GM23338 (cell line): ENCODE measurements at regions not wholly inside any gene's neighbourhood (a gene's known extent, or its start where the extent isn't known, plus 50 kb on each side); places are given as distances from the start of the nearest gene placed in this dataset.

Source experiments
- ATAC-seq: fragments of 200-7000 bp; cut with Tn5 transposase; 3 replicates; pipeline ENCODE4 v1.9.1; 2020
- DNase-seq: peaks from one replicate; pipeline ENCODE4 v3.0.0-alpha.2; 2015; ENCODE audit warnings: low spot score
- H2AFZ ChIP-seq: fragments of 200-600 bp; sonication (generic); 2 replicates; pipeline ENCODE4 v1.8.0; 2016; ENCODE audit warnings: antibody characterized with exemption, mild to moderate bottlenecking, moderate library complexity
- H3F3A ChIP-seq: fragments of 200-600 bp; sonication (generic); replicated peaks from 2 replicates; pipeline ENCODE4 v1.8.0; 2017; ENCODE audit warnings: antibody characterized with exemption, mixed run types, low read depth
- H3K27ac ChIP-seq: fragments of 200-600 bp; sonication (generic); 2 replicates; pipeline ENCODE4 v1.6.1; 2016; ENCODE audit warnings: low read depth
- H3K27me3 ChIP-seq: fragments of 200-600 bp; sonication (generic); 2 replicates; pipeline ENCODE4 v1.8.0; 2016; ENCODE audit warnings: mild to moderate bottlenecking, mixed run types, moderate library complexity; ENCODE audit not compliant: insufficient read depth
- H3K36me3 ChIP-seq: fragments of 200-600 bp; sonication (generic); 2 replicates; pipeline ENCODE4 v1.8.0; 2016; ENCODE audit warnings: mild to moderate bottlenecking; ENCODE audit not compliant: insufficient read depth
- H3K4me1 ChIP-seq: fragments of 200-600 bp; sonication (generic); 2 replicates; pipeline ENCODE4 v1.8.0; 2016; ENCODE audit warnings: mild to moderate bottlenecking, moderate library complexity; ENCODE audit not compliant: insufficient read depth
- H3K4me2 ChIP-seq: fragments of 200-600 bp; sonication (generic); 2 replicates; pipeline ENCODE4 v1.7.1; 2017; ENCODE audit warnings: mixed run types
- H3K4me3 ChIP-seq: fragments of 200-600 bp; sonication (generic); 2 replicates; pipeline ENCODE4 v1.6.1; 2016; ENCODE audit warnings: mixed run types
- H3K79me2 ChIP-seq: fragments of 200-600 bp; sonication (generic); replicated peaks from 2 replicates; pipeline ENCODE4 v1.8.0; 2017; ENCODE audit warnings: mild to moderate bottlenecking; ENCODE audit not compliant: insufficient read depth
- H3K9me2 ChIP-seq: fragments of 200-600 bp; sonication (generic); 2 replicates; pipeline ENCODE4 v1.8.0; 2017; ENCODE audit not compliant: insufficient read depth
- H4K20me1 ChIP-seq: fragments of 200-600 bp; sonication (generic); replicated peaks from 2 replicates; pipeline ENCODE4 v1.8.0; 2017; ENCODE audit warnings: mild to moderate bottlenecking; ENCODE audit not compliant: insufficient read depth
- H3K27ac Mint-ChIP-seq: 2 replicates; pipeline ENCODE4 v1.8.0; 2020; ENCODE audit warnings: inconsistent platforms, mild to moderate bottlenecking, moderate library complexity, mixed read lengths
- H3K27me3 Mint-ChIP-seq: 3 replicates; pipeline ENCODE4 v1.8.0; 2022; ENCODE audit warnings: low read depth, mild to moderate bottlenecking, moderate library complexity, mixed read lengths, inconsistent platforms; ENCODE audit not compliant: insufficient read depth, poor library complexity
- H3K36me3 Mint-ChIP-seq: 3 replicates; pipeline ENCODE4 v1.8.0; 2021; ENCODE audit warnings: low read depth, mild to moderate bottlenecking, inconsistent platforms, moderate library complexity, mixed read lengths
- H3K4me1 Mint-ChIP-seq: 3 replicates; pipeline ENCODE4 v1.8.0; 2020; ENCODE audit warnings: mild to moderate bottlenecking, inconsistent platforms, mixed read lengths
- H3K4me3 Mint-ChIP-seq: 3 replicates; pipeline ENCODE4 v1.8.0; 2021; ENCODE audit warnings: moderate library complexity, mild to moderate bottlenecking, inconsistent platforms, mixed read lengths
- H3K9me3 Mint-ChIP-seq: 3 replicates; pipeline ENCODE4 v1.8.0; 2020; ENCODE audit warnings: moderate library complexity, mild to moderate bottlenecking, inconsistent platforms, mixed read lengths
- CREB1 ChIP-seq: fragments of 250-450 bp; sonication (Bioruptor Pico); IDR thresholded peaks from 2 replicates; pipeline ENCODE4 v1.5.0; 2020; ENCODE audit warnings: low read depth, mild to moderate bottlenecking, moderate library complexity
- EZH2 ChIP-seq: fragments of 200-600 bp; sonication (generic); IDR thresholded peaks from one replicate; pipeline ENCODE4 v1.8.0; 2017; ENCODE audit warnings: antibody characterized with exemption, mild to moderate bottlenecking, low read depth; ENCODE audit not compliant: unreplicated experiment
- EZH2phosphoT487 ChIP-seq: fragments of 200-600 bp; sonication (generic); IDR thresholded peaks from one replicate; pipeline ENCODE4 v1.8.1; 2018; ENCODE audit warnings: antibody characterized with exemption; ENCODE audit not compliant: unreplicated experiment
- JUNB ChIP-seq: IDR thresholded peaks from one replicate; pipeline ENCODE4 v1.6.1; 2016; ENCODE audit warnings: antibody characterized with exemption; ENCODE audit not compliant: unreplicated experiment
- STAT1 ChIP-seq: IDR thresholded peaks from one replicate; pipeline ENCODE4 v1.6.1; 2016; ENCODE audit warnings: antibody characterized with exemption; ENCODE audit not compliant: unreplicated experiment
- ZNF114 ChIP-seq: fragments of 250-450 bp; sonication (Bioruptor Pico); IDR thresholded peaks from 2 replicates; pipeline ENCODE4 v1.5.0; 2020; ENCODE audit warnings: mild to moderate bottlenecking, moderate library complexity
- ZNF331 ChIP-seq: fragments of 250-450 bp; sonication (Bioruptor Pico); IDR thresholded peaks from 2 replicates; pipeline ENCODE4 v1.5.0; 2020; ENCODE audit warnings: low read depth, mild to moderate bottlenecking, moderate library complexity
- TF ChIP-seq, protein P1 (sequence below): fragments of 250-450 bp; sonication (Bioruptor Pico); IDR thresholded peaks from 2 replicates; pipeline ENCODE4 v1.5.0; 2020; ENCODE audit warnings: mild to moderate bottlenecking, moderate library complexity
- TF ChIP-seq, protein P2 (sequence below), 2 experiments: fragments of 200-600 bp in 1 of 2; sonication (generic) in 1 of 2; conservative IDR thresholded peaks; 2 replicates each; pipeline versions ENCODE4 v1.5.1 to v1.6.1; 2016 to 2017; ENCODE audit warnings: antibody characterized with exemption in 2 of 2, low read depth in 2 of 2, mild to moderate bottlenecking in 2 of 2, moderate library complexity in 1 of 2
- TF ChIP-seq, protein P3 (sequence below): IDR thresholded peaks from 2 replicates; pipeline ENCODE4 v1.6.1; 2016; ENCODE audit warnings: antibody characterized with exemption

DNA sequence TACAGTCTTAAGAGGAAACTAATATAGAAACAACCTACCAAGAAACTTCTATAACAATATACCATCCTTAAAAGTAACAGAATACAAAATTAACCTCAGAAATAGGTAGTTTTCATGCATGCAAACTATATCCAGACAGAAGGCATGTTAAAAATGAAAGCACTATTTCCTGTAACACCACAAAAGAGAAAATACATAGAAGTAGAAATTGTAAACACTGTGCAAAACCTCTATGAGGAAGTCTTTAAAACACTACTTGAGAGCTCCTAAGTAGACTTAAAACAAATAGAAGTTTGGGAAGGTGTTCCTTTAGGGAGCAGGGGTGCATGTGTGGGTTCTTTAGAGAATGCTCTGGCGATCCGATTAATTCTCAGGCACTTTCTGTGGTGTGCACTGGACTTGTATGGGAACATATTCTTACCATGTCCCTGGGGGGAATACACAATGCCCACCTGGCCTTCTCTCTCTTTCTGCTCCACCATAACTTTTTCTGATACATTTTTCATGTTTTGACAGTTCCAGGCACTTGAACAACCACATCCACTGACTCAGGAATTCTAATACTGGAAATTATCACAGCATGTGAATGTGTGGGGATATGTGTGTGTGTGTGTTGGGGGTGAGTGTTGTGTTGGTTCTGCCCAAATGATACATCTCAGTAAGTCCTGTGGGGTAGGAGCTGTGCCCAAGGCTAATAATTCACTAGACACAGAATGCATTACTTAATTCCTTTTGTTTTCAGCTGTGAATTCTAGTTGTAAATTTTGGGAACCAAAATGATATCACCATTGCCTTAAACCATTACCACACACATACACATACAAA lies 866.3 kb upstream of the B3GALT2 start (continued):
- TF ChIP-seq, protein P1, sequence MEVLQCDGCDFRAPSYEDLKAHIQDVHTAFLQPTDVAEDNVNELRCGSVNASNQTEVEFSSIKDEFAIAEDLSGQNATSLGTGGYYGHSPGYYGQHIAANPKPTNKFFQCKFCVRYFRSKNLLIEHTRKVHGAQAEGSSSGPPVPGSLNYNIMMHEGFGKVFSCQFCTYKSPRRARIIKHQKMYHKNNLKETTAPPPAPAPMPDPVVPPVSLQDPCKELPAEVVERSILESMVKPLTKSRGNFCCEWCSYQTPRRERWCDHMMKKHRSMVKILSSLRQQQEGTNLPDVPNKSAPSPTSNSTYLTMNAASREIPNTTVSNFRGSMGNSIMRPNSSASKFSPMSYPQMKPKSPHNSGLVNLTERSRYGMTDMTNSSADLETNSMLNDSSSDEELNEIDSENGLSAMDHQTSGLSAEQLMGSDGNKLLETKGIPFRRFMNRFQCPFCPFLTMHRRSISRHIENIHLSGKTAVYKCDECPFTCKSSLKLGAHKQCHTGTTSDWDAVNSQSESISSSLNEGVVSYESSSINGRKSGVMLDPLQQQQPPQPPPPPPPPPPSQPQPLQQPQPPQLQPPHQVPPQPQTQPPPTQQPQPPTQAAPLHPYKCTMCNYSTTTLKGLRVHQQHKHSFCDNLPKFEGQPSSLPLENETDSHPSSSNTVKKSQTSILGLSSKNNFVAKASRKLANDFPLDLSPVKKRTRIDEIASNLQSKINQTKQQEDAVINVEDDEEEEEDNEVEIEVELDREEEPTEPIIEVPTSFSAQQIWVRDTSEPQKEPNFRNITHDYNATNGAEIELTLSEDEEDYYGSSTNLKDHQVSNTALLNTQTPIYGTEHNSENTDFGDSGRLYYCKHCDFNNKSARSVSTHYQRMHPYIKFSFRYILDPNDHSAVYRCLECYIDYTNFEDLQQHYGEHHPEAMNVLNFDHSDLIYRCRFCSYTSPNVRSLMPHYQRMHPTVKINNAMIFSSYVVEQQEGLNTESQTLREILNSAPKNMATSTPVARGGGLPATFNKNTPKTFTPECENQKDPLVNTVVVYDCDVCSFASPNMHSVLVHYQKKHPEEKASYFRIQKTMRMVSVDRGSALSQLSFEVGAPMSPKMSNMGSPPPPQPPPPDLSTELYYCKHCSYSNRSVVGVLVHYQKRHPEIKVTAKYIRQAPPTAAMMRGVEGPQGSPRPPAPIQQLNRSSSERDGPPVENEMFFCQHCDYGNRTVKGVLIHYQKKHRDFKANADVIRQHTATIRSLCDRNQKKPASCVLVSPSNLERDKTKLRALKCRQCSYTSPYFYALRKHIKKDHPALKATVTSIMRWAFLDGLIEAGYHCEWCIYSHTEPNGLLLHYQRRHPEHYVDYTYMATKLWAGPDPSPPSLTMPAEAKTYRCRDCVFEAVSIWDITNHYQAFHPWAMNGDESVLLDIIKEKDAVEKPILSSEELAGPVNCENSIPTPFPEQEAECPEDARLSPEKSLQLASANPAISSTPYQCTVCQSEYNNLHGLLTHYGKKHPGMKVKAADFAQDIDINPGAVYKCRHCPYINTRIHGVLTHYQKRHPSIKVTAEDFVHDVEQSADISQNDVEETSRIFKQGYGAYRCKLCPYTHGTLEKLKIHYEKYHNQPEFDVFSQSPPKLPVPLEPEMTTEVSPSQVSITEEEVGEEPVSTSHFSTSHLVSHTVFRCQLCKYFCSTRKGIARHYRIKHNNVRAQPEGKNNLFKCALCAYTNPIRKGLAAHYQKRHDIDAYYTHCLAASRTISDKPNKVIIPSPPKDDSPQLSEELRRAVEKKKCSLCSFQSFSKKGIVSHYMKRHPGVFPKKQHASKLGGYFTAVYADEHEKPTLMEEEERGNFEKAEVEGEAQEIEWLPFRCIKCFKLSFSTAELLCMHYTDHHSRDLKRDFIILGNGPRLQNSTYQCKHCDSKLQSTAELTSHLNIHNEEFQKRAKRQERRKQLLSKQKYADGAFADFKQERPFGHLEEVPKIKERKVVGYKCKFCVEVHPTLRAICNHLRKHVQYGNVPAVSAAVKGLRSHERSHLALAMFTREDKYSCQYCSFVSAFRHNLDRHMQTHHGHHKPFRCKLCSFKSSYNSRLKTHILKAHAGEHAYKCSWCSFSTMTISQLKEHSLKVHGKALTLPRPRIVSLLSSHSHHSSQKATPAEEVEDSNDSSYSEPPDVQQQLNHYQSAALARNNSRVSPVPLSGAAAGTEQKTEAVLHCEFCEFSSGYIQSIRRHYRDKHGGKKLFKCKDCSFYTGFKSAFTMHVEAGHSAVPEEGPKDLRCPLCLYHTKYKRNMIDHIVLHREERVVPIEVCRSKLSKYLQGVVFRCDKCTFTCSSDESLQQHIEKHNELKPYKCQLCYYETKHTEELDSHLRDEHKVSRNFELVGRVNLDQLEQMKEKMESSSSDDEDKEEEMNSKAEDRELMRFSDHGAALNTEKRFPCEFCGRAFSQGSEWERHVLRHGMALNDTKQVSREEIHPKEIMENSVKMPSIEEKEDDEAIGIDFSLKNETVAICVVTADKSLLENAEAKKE (CRISPR knock-in tag) = no peak
- TF ChIP-seq, protein P2, sequence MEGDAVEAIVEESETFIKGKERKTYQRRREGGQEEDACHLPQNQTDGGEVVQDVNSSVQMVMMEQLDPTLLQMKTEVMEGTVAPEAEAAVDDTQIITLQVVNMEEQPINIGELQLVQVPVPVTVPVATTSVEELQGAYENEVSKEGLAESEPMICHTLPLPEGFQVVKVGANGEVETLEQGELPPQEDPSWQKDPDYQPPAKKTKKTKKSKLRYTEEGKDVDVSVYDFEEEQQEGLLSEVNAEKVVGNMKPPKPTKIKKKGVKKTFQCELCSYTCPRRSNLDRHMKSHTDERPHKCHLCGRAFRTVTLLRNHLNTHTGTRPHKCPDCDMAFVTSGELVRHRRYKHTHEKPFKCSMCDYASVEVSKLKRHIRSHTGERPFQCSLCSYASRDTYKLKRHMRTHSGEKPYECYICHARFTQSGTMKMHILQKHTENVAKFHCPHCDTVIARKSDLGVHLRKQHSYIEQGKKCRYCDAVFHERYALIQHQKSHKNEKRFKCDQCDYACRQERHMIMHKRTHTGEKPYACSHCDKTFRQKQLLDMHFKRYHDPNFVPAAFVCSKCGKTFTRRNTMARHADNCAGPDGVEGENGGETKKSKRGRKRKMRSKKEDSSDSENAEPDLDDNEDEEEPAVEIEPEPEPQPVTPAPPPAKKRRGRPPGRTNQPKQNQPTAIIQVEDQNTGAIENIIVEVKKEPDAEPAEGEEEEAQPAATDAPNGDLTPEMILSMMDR (conservative IDR thresholded peaks at IDR 0.05; ENCODE audit: low read depth in 2 of 2) = no peak
- no peak for TF ChIP-seq EZH2phosphoT487
- no peak for TF ChIP-seq ZNF331 (CRISPR knock-in tag)
- TF ChIP-seq ZNF114 (CRISPR knock-in tag) = no peak
- no peak for TF ChIP-seq STAT1

DNA sequence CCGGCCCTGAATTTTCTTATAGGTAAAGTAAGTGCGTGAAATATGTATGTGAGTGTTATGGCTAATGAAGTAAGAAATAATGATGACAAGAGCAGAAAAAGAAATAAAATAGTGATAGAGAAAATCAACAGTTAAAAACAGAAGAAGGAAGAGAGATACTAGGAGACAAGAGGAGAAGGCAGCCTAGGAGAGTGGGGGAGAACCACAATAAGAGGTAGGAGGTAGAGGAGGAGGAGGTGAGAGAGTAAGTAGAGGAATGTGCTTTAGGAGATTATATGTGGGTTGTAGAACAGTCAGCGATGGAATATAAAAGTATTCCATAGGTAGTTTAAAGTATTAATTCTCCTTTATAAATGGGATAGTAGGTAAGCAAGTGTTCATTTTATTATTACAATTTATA lies 861.5 kb upstream of the B3GALT2 start:
- DNase-seq (no peak), ATAC-seq (no peak)
- Mint-ChIP-seq H3K27ac (no peak overlapping the region), H3K36me3 (no peaks in the 10 kb centered on the region), H3K9me3 (no peaks in the 10 kb centered on the region), H3K27me3 (no peaks in the 10 kb centered on the region), H3K4me3 (no peak overlapping the region), H3K4me1 (no peaks in the 10 kb centered on the region)
- Histone ChIP-seq H3K9me2 (no peaks in the 10 kb centered on the region), H3K79me2 (no peaks in the 10 kb centered on the region), H4K20me1 (no peaks in the 10 kb centered on the region), H2AFZ (no peak overlapping the region), H3K27ac (no peak overlapping the region), H3K4me3 (no peak overlapping the region), H3K27me3 (no peaks in the 10 kb centered on the region), H3K4me2 (no peak overlapping the region), H3K4me1 (no peaks in the 10 kb centered on the region), H3K36me3 (no peaks in the 10 kb centered on the region), H3F3A (no peaks in the 10 kb centered on the region)
- no peak for TF ChIP-seq EZH2
- TF ChIP-seq ZNF331 (CRISPR knock-in tag) = no peak
- TF ChIP-seq CREB1 (CRISPR knock-in tag) = no peak
- TF ChIP-seq, protein P2 (conservative IDR thresholded peaks at IDR 0.05; ENCODE audit: low read depth in 2 of 2) = no peak
- TF ChIP-seq ZNF114 (CRISPR knock-in tag) = no peak
- no peak for TF ChIP-seq JUNB
- TF ChIP-seq, protein P3, sequence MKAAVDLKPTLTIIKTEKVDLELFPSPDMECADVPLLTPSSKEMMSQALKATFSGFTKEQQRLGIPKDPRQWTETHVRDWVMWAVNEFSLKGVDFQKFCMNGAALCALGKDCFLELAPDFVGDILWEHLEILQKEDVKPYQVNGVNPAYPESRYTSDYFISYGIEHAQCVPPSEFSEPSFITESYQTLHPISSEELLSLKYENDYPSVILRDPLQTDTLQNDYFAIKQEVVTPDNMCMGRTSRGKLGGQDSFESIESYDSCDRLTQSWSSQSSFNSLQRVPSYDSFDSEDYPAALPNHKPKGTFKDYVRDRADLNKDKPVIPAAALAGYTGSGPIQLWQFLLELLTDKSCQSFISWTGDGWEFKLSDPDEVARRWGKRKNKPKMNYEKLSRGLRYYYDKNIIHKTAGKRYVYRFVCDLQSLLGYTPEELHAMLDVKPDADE = no peak
